ENCODE measurements at regions not wholly inside any gene's neighbourhood (a gene's known extent, or its start where the extent isn't known, plus 50 kb on each side); places are given as distances from the start of the nearest gene placed in this dataset.
"Not testable (repeated sequence)": the region's sequence is repeated elsewhere in the genome, so short reads cannot be mapped to it uniquely, and the experiment has no call there.

DNA sequence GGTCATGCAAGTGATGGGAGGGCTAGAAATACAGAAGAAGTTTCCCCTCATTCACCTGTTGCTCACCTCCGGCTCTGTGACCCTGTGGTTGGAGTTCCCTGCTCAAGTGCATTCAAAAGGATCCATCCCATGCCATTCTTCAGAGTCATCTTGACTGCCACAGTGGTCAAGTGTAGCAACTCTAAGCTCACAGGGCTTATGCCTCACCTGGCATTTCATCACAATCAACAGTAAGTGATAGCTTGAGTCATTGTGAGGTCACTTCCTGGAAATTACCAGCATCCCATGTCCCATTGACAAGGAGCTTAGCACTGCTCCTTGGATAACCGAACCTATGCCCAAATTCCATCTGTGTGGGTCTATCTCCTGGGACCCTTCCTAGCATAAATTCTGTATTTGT is 55.6 kb downstream of the OR4C45 start:
- DNase-seq, result no peak

DNA sequence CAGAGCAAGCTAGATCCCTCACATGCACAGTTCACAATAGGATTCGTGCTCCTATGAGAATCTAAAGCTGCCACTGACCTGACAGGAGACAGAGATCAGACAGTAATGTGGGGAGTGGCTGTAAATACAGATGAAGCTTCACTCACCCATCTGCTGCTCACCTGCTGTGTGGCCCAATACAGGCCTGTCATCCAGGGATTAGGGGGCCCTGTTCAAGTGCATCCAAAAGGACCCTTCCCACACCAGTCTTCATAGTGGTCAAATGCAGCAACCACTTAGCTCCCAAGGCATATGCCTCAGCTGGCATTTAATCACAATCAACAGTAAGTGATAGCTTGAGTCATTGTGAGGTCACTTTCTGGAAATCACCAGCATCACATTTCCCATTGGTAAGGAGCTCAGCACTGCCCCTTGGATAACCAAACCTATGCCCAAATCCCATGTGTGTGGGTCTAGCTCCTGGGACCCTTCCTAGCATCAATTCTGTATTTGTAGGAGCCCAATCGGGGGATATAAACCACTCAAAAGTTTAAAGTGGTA is 65.6 kb downstream of the OR4C45 start:
- DNase-seq, result no peak

DNA sequence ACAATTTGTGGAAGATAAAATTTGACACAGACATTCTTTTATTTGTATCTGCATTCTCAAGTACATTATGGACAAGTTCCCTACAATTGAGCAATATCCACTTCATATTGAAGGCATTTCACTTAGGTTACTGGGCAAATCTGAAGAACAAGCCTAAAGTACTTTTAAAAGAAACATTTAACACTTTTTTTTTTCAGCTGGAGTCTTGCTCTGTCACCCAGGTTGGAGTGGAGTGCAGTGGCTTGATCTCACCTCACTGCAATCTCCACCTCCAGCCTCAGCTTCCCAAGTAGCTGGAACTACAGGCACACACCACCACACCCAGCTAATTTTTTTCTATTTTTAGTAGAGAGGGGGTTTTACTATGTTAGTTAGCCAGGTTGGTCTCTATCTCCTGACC is 70.2 kb downstream of the OR4C45 start:
- no peak for DNase-seq

DNA sequence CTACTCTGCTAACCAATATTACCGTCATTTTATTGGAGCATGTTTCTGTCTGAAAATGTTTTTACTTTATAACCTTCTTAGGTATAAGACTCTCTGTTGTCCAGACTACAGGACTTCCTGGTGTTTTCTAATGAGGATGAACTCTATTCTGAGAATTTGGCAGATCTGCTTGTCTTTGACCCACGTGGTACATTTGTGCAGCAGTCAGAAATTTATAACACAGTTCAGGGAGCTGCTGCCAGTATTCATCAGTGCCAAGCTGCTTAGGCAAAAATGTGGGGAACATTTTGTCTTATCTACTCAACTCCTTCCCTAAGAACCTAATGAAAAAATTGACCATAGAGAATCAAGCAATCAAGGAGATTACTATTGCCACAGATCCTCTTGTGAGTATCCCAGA is 108.0 kb downstream of the OR4C45 start:
- DNase-seq, result not testable (repeated sequence)

DNA sequence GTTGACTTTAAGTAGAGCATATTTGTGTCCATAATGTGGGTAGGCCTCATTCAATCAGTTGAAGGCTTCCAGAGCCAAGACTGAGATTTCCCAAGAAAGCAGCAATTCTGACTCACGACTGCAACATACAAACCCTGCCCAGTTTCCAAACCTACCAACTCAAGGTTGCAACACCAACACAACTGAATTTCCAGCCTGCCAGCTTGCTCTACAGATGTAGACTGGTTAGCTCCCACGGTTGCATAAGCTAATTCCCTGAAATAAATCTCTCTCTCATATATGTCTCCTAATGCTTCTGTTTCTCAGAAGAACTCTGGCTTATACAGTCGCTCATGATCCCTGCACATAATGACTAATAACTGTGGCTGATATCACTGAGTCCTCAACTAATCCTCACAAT is 113.6 kb downstream of the OR4C45 start:
- DNase-seq, result not testable (repeated sequence)

DNA sequence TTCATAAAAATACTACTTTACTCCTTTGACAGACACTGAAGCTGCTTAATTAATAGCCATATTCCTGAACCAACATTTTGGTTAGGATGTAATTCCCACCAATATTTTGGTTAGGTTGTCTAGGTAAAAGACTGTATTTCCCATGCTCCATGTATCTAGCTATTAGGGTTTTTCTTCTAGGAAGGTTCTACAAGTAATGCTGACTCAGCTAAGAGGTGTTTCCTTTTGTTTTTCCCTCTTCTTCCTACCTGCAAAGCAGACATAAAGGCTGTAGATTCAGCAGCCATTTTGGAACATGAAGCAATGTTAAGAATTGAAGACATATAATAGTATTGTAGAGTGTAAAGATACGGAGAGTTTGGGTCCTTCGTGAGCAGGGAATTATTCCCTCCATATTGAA is 115.3 kb downstream of the OR4C45 start:
- not testable (repeated sequence) for DNase-seq

DNA sequence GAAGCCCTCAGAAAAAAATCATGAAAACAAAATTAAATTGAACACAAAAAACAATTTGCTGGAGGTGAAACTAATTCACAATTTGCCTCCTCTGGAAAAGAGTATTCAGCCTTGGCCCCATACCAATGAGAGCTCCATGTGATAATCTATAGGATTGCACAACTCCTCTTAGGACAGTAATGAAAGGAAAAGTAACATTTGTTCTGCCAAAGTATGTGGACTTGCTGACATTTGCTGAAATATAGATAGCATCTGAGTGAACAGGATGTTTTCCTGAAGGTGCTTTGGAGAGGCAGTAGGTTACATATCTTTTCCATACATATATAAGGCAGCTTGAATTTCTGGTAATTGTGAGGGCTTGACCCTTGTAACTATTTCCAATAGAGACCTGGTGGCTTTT is 122.8 kb downstream of the OR4C45 start:
- DNase-seq, result no peak

DNA sequence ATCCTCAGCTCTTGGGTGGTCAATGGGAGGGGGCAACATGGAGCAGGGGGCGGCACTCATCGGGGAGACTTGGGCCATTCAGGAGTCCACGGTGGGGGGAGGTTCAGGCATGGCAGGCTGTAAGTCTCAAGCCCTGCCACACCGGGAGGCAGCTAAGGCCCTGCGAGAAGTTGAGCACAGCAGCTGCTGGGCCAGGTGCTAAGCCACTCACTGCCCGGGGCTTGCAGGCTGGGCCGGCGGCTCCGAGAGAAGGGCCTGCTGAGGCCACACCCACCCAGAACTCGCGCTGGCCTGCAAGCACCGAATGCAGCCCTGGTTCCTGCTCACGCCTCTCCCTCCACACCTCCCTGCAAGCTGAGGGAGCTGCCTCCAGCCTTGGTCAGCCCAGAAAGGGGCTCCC is 131.4 kb downstream of the OR4C45 start:
- no peak for DNase-seq

DNA sequence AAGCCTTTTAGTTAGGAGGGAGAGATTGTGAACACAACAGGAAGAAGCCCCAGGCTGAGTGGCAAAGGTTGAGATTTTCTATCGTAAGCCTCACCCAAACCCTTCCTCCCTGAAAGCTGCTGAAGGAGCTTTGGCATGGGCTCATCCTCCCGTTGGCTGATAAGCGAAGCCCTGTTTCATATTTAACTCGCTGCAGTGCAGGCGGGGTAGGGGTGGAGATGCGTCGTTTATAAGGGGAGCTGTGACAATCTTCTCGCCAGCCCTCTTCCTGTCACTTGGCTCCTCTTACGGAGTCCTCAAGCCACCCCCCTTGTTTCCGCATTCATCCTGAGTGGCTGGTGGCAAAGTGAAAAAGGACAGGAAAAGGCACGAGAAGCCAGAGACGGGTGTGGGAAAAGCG is 137.0 kb downstream of the OR4C45 start:
- no peak for DNase-seq

DNA sequence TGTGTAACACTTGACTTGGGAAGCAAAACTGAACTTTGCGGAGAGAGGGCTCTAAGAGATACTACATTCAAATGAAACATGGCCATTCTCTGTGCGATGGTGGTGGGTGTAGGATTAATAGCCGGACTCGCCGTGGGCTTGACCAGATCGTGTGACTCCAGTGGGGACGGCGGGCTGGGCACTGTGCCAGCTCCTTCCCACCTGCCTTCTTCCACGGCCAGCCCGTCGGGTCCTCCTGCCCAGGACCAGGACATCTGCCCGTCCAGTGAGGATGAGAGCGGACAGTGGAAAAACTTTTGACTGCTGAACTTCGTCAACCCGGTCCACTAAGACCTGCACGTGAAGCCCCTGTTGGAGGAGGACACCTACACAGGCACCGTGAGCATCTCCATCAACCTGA is 137.4 kb downstream of the OR4C45 start:
- no peak for DNase-seq

DNA sequence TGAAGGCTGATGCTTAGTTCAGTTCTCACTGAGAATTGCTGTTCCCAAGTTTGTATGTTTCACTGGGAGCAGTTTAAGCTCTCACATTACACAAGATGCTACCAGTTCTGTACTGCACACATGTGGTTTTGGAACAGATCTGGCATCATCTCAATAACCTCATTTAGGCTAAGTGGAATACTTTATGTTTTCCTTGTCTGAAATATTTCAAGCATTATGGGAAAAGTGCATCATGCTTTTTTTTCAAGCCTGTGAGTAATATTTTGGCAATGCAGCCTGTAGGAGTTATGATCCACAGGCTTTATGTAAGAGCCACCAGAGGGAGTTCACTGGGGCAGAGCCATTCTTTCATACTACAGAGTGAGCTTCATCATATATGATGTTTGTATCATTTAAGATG is 141.5 kb downstream of the OR4C45 start:
- no peak for DNase-seq

DNA sequence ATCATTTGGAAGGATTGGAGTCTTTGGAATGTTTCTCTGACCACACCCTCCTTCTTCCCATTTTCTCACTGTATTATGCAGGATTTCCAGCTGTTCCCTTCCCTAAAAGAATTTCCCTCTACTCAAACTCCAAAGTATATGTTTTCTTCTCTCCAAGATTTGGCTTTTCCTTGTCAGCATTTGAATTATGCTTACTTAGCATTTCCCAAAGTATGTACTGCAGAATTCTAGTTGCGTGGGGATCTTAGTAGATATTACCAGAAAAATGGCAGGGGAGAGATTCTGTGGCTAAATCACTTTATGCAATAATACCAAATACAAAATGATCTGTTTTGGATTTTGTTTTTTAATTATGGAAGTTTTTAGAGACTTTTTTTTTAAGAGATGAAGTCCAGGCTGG is 142.3 kb downstream of the OR4C45 start:
- DNase-seq, result no peak

DNA sequence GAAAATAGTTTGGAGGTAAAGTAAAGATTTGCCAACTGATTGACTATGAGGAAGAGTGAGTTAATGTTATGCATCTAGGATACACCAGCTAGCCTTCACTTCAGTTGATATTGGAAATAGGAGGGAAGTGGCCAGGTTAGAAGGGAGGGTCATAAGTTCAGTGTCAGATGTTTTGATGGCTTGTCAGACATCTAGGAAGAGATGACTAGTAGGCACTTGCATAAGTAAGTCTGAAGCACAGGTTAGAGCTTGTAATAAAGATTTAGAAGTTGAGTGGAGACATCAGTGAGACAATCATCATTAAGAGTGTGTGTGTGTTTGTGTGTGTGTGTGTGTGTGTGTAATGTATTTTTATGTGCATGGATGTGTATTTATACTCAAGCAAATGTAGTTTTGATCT is 146.1 kb downstream of the OR4C45 start:
- DNase-seq, result no peak

DNA sequence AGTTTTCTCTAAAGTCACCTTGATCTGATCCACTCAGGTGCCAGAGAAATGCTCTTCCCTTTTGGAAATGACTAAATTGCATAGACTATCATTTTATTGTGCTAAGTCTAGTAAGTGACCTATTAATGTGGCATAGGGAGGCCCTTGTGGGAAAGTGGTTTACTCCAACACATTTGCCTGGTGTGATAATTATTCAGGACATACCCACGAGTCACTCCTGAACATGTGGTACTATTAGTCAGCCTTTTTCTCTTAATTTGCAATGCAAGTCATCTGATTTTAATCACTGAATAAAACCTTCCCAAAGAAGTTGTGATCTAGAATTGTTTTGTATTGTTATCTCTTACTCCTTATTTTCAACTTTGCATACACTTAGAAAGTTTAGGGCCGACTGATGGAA is 148.7 kb downstream of the OR4C45 start:
- DNase-seq, result no peak

DNA sequence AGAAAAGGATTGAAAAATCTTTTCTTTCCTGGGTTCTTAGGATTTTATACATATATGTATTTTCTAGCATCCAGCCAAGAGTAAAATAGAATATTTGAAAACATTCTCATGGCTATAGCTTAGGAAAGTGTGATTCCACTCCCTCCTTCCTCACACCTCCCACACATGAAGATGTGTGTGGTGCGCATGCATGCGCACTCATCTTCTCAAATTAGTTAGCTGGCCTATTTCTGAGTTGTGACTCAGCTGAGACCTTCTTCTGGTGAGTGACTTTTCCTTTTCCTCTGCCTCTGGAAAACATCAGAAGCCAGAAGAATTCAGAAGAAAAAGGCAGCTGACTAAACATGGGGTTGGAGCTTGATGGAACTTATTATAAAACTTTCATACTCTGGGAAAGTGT is 149.8 kb downstream of the OR4C45 start:
- DNase-seq, result no peak

DNA sequence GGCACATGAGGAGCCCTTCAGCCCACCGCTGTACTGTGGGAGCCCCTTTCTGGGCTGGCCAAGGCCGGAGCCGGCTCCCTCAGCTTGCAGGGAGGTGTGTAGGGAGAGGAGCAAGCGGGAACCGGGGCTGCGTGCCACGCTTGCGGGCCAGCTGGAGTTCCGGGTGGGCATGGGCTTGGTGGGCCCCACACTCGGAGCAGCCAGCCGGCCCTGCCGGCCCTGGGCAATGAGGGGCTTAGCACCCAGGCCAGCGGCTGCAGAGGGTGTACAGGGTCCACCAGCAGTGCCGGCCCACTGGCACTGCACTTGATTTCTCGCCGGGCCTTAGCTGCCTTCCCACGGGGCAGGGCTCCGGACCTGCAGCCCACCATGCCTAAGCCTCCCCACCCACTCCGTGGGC is 150.5 kb downstream of the OR4C45 start:
- DNase-seq, result not testable (repeated sequence)

DNA sequence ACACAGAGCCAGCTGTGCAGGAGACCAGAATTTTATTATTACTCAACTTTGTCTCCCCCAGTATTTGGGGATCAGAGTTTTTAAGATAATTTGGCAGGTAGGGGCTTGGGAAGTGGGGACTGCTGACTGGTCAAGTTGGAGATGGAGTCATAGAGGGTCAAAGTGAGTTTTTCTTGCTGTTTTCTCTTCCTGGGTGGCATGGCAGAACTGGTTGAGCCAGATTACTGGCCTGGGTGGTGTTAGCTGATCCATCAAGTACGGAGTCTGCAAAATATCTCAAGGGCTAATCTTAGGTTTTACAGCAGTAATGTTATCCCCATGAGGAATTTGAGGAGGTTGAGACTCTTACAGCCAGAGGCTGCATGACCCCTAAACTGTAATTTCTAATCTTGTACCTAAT is 153.5 kb downstream of the OR4C45 start:
- no peak for DNase-seq

DNA sequence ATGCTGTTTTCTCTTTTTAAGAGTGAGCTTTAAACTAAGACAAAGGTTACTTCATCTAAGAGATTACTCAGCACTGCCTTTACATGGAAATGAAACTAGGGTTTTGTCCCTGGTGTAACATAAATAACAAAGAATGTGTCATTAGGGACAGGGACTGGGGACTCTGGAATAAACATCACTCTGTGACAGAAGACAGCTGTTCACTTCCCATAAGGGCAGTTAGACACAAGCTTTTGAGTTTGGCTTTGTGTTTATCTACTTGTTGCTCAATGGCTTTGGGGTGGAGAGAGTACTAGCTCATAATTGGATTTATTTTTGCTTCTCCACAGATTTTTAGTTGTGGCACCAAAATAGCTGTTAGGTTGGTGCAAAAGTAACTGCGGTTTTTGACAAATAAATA is 154.5 kb downstream of the OR4C45 start:
- no peak for DNase-seq

DNA sequence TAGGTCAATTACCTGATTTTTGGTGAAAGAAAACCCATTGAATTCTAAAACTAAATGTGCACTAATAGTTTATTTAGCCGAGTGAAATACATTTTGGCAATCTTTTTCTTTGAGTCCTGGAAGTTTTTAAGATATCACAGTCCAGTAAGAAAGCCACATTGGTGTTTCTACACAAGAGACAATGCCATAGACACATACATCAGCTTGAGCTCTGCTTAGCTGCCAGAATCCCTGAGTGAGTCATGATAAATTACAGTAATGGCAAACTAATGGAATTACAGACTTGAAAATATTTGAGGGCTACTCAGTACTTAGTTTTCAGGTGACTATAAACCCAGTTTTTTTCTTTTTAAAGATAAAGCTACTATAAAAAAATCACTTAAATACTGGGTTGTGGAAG is 155.4 kb downstream of the OR4C45 start:
- DNase-seq, result no peak

DNA sequence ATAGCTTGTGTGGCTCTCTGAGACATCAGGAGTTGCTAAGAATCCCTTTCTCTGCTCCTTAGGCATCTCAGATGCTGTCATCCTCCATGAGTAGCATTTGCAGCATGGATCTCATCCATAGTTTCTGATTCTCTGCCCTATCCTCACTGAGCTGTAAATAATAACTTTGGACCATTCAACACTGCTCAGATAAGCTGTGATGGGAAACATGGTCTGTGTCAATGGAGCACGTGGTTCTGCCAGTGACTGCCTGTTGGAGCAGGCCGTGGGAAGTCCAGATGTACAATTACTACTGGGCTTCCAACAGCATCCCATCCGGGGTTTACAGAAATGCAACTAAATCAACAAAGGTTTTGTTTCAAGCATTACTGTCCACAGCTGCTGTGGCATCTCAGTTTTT is 160.1 kb downstream of the OR4C45 start:
- no peak for DNase-seq

DNA sequence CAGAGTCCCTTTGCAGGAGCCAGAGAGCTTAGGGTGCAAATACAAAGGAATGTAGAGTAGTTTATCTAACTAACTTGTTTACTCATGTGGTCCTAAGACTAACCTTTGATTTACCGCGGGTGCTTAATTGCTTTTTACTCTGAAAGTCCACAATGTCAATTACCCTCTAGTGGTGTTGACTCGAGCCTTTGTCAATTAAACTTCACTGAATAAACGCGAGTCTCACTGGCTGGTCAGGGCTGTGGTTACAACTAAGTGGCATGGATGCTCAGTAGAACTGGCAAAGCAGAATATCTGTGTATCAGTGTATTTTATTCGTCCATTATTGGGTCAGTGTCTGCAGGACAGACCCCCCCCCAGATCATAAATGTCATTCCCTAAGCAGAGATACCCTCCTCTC is 181.7 kb downstream of the OR4C45 start:
- no peak for DNase-seq

DNA sequence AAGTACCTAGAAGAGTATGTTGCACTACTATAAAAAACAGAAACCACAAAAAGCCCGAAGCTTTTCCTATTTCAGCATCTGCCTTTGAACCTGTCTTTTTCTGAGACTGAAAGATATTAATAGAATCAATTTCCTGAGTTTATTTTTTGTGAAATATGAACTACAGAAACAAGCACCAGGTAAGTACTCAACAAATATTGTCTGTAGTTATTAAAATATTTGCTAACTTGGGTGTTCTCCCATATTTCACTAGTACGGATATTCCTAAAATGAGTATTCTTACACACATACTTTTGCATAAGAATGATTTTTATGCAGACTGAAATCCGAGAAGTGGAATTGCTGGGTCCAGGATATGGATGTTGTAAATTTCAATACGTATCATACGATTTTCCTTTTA is 188.0 kb downstream of the OR4C45 start:
- no peak for DNase-seq

DNA sequence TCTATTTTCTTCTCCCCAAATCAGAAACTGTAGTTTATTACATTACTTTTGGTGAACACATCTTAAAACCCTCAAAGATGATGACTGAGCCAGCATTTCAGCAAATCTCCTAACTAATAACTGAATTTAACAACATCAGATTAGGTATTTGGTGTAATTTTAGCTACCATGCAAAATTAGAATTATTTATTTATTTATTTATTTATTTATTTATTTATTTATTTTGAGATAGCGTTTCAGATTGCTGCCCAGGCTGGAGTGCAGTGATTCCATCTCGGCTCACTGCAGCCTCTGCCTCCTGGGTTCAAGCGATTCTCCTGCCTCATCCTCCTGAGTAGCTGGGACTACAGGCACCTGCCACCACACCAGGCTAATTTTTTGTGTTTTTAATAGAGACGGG is 205.7 kb downstream of the OR4C45 start:
- not testable (repeated sequence) for DNase-seq

DNA sequence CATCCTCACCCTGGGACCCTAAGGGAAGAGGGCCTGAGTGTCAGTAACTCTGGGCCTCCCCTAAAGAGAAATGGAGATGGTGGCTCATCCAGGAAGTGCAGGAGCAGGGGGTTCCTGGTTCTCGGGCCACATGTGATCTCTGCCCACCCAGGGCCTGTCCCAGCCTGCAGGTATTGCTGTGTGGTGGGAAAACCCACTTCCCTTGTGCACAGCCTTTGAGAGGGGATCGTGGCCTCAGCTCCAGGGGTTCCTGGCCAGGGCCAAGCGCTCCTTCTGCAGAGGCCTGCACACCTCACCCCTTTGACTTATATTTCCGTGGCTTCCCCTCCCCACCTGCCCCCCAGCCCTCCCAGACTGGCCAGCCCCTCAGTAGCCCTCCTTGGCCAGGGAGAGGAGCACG is 213.5 kb downstream of the OR4C45 start:
- DNase-seq, result no peak

DNA sequence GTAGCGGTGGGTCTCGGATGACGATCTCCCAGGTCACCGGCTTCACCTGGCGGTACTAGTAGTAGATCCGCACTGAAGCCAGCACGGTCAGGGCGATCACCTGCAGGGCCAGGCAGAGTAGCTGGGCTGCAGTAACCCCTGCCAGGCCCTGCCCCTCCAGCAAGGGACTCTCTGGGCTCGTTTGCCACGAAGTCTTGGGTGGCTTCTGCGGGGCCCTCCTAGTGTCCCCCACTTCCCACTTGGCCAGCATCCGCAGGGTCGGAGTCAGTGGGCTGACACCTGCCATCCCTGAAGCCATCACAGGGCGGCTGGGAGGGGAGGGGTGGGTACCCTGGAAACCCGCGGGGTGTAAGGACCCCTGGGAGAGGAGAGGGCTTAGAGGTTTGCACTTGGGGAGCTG is 214.0 kb downstream of the OR4C45 start:
- no peak for DNase-seq

DNA sequence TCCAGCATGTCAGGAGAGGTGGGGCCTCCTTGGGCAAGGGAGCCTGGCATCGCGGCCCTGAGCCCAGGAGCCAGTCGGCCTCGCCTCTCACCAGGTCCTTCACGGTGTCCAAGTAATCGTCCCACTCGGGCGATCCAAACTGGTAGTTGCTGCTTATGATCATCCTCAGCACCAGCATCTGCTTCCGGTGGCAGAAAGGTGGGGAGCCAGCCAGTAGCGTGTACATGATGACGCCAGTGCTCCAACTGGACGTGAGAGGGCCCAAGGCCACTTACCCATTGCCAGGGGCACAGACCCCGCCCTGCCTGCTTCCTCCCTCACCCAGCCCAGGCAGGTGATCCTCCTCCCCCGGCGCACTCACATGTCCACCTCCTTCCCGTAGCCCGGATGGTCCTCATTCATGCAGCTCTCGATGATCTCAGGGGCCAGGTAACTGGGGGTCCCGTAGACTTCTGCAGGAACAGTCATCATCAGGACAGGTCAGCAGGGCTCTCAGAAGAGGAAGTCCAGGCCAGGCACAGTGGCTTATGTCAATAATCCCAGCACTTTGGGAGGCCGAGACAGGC is 214.7 kb downstream of the OR4C45 start:
- DNase-seq, result no peak

Data from NCI-H1930 (cell line).